ENCODE measurements at regions not wholly inside any gene's neighbourhood (a gene's known extent, or its start where the extent isn't known, plus 50 kb on each side); places are given as distances from the start of the nearest gene placed in this dataset.

DNA sequence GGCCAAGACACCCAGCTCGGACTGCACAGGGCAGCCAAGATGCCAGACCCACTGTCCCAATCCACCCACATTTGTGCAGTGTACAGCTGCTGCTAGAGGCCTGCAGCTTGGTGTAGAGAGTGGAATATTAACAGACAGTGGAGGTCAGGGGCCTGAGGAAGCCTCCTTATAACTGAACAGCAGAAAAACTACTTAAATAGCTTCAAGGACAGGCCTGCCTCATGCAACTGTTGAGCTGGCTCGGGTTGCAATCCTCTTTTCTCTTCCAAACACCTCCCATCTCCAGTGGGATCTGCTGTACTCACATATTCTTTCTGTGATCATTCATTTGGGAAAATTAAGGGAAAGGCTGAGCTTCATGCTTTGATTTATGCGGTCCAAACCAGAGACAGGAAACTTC, 1043.2 kb upstream of the TMEM132C start (continued):
- TF ChIP-seq ZNF592 (IDR thresholded peaks at IDR 0.05): no peak
- no peak for TF ChIP-seq SRF (IDR thresholded peaks at IDR 0.05; ENCODE audit: low read depth in 2 of 2, low read length in 2 of 2)
- TF ChIP-seq IKZF1 (conservative IDR thresholded peaks at IDR 0.05): no peak
- TF ChIP-seq SMAD1 (IDR thresholded peaks at IDR 0.05; ENCODE audit: low read depth, partially characterized antibody): no peak
- no peak for TF ChIP-seq EP300 (IDR thresholded peaks at IDR 0.05; ENCODE audit: borderline replicate concordance in 1 of 2, control insufficient read depth in 1 of 2, low read depth in 2 of 2, low read length in 2 of 2)
- no peak for TF ChIP-seq SIN3A (IDR thresholded peaks at IDR 0.05; ENCODE audit: low read depth, low read length)
- no peak for TF ChIP-seq STAT1 (conservative IDR thresholded peaks at IDR 0.05)
- TF ChIP-seq FOS (IDR thresholded peaks at IDR 0.05; ENCODE audit: borderline replicate concordance, extremely low read depth, insufficient read length): no peak
- no peak for TF ChIP-seq NKRF (conservative IDR thresholded peaks at IDR 0.05)
